Epithelial cell of proximal tubule (primary cell): ENCODE measurements at regions not wholly inside any gene's neighbourhood (a gene's known extent, or its start where the extent isn't known, plus 50 kb on each side); places are given as distances from the start of the nearest gene placed in this dataset.
A peak's percentile ranks its signal among the peaks of the same experiment; 100 is the strongest.

Experiments
- DNase-seq: peaks from one replicate; pipeline ENCODE4 v3.0.0-alpha.2; 2011; ENCODE audit warnings: low read depth
- H3K4me3 ChIP-seq: 2 replicates; pipeline ENCODE4 v1.5.1; 2011; ENCODE audit warnings: low read depth, mild to moderate bottlenecking, low read length
- CTCF ChIP-seq: conservative IDR thresholded peaks from 2 replicates; pipeline ENCODE4 v1.5.1; 2012; ENCODE audit warnings: low read depth, mild to moderate bottlenecking, low read length

DNA sequence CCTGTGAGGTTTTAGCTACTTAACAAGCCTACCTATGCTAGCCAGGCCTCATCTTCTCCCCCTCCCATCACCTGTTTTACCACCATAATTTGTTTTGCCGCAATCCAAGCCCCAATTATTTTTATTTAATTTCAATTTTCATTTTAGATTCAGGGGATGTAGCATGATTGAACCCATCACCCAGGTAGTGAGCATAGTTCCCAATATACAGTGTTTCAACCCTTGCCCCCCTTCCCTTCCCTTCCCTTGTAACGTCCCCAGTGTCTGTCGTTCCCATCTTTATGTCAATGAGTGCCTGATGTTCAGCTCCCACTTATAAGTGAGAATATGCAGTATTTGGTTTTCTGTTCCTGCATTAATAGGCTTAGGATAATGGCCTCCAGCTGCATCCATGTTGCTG lies 885.0 kb downstream of the UQCRFS1 start:
- no peak for DNase-seq
- TF ChIP-seq CTCF: no peak

GRCh38 chr19:28326746-28327145 lies 886.2 kb downstream of the UQCRFS1 start:
- H3K4me3 ChIP-seq: no peak overlapping the region
- no peak for DNase-seq
- TF ChIP-seq CTCF: no peak

More for the DNA sequence above, 885.0 kb downstream of the UQCRFS1 start:
- H3K4me3 ChIP-seq: no peak overlapping the region

DNA sequence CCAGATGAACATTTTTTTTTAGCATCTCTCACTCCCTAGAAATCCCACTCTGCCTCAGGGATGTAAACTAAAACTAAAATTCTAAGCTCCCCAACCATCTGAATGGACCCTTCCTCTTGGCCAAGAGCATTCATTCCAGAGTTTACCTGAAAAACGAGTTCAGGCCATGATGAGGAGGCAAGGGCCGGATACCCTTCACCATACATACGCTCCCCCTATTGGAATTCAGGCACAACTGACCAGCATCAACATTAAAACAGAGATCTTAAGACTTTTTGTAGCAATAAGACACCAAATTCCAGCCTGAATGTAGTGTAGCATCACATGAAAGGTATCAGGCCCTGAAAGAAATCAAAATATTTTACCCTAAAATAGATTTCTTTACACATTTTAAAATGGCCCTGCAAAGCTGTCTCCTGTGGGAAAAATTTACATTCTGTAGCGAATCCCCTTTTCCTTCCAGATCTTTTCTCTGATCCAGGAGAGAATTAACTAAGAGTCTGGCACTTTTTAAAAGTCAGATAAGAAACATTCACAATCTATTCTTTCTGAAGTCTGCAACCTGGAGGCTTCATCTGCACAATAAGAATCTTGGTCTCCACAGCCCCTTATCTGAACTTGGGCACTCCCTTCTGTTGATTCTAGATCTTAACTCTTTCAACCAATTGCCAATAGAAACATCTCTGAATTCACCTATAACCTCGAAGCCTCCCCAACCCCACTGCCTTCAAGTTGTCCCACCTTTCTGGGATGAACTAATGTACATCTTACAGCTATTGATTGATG lies 888.5 kb downstream of the UQCRFS1 start:
- H3K4me3 ChIP-seq: no peak overlapping the region
- DNase-seq: no peak
- peak; percentile 23 for TF ChIP-seq CTCF

DNA sequence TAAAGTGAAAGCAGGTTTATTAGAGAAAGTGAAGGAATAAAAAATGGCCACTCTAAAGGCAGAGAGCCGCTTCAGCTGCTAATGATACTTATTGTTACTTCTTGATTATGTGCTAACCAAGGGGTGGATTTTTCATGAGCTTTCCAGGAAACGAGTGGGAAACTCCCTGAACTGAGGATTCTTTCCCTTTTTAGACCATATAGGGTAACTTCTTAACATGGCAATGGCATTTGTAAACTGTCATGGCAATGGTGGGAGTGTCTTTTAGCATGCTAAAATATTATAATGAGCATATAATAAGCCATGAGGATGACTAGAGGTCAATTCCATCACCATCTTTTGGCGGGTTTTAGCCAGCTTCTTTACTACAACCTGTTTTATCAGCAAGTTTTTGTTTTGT lies 890.0 kb downstream of the UQCRFS1 start:
- no peak for TF ChIP-seq CTCF
- no peak for DNase-seq
- H3K4me3 ChIP-seq: no peak overlapping the region

DNA sequence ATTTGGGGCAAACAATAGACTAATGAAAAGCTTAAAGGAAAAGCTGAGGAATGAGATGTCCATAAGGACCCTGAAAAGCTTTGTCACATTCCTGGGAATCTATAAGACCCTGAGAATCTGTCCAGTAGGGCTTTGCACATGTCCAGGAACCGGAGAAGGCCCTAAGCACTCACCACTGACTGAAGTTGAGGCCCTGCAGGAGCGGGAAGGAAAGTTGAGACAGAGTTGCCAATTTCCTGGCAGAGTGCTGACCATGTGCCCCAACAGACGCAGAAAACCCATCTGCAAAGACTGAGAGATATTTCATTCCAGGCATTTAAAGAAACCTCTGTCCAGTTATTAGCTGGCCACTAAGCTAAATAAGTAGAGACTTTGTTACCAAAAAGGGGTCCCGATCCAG lies 890.5 kb downstream of the UQCRFS1 start:
- no peak overlapping the region for H3K4me3 ChIP-seq
- no peak for DNase-seq
- TF ChIP-seq CTCF: no peak

DNA sequence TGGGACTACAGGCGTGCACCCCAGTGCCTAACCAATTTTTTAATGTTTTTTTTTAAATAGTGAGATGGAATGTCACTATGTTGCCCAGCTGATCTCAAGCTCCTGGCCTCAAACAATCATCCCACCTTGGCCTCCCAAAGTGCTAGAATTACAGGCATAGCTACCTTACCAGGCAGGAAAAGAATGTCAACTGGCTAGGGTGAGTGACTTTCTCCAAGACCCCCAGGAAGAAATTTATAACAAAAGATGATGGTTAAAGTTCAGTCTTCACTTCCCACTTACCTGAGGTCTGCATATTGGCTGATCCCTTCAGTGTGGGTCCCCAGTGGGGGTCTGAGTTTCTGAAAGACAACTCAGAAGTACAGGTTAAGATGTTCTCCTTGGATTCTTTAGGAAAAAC lies 893.0 kb downstream of the UQCRFS1 start:
- no peak for TF ChIP-seq CTCF
- no peak overlapping the region for H3K4me3 ChIP-seq

DNA sequence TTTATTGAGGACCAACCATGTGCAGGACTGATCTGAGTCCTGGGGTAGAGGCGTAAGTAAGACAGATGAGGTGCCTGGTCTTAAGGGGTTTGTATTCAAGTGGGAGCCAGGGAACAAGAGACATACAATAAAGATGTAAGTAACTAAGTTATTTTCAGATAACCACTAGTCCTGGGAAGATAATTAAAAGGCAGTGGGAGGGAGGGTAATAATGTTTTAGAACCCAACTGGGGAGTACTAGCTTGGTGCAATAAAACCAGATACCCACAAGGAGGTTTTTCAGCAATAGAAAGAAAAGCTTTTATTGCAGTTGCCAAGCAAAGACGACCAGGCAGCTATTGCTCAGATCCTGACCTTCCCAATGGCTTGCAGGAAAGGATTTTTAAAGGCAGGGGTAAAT lies 893.7 kb downstream of the UQCRFS1 start:
- TF ChIP-seq CTCF: no peak
- DNase-seq: no peak
- H3K4me3 ChIP-seq: no peak overlapping the region

More for the DNA sequence above, 893.0 kb downstream of the UQCRFS1 start:
- no peak for DNase-seq
